ENCODE measurements at regions not wholly inside any gene's neighbourhood (a gene's known extent, or its start where the extent isn't known, plus 50 kb on each side); places are given as distances from the start of the nearest gene placed in this dataset.

- TF ChIP-seq MYC (IDR thresholded peaks at IDR 0.05; ENCODE audit: low read depth, low read length): no peak
- TF ChIP-seq CTCF (IDR thresholded peaks at IDR 0.05; ENCODE audit: low read depth, low read length): no peak
- TF ChIP-seq MAX (IDR thresholded peaks at IDR 0.05; ENCODE audit: low read depth, low read length): no peak
Observed at GRCh38 chr3:173284301-173284700, 113.2 kb upstream of the NLGN1 start.
